ENCODE measurements at regions not wholly inside any gene's neighbourhood (a gene's known extent, or its start where the extent isn't known, plus 50 kb on each side); places are given as distances from the start of the nearest gene placed in this dataset.
A peak's percentile ranks its signal among the peaks of the same experiment; 100 is the strongest.

DNA sequence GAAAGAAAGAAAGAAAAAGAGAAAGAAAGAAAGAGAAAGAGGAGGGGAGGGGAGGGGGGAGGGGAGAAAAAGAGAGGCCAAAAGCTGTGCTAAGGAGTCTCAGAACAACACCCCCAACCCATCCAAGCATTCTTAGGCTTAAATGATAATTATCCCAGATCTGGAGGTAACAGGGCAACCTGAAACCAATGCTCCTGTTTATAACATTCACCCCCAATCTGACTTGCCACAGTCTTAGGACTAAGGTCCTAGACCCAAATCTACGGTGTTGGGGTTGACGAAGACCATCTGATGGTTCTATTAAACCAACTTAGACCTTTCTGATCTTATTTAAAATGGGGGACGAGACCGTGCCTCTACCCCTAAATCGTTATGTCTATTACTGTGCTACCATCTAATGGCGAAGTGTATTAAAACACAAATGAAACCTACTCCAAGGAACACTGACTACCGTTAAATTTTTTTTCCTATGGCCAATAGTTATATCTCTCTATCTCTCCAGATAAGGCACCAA lies 119.3 kb upstream of the CDC42BPA start:
- intact Hi-C loops (cut with DNase I), result loop anchor here in 1 of 2 donors (10.0 kb wide), 1 partner anchor 203 kb away; no protein-coding TSS in a partner anchor
- peak; percentile 84 to 94 (median 89) for ATAC-seq
- no peak for TF ChIP-seq POLR2A (IDR thresholded peaks at IDR 0.05)
- TF ChIP-seq, protein P1, sequence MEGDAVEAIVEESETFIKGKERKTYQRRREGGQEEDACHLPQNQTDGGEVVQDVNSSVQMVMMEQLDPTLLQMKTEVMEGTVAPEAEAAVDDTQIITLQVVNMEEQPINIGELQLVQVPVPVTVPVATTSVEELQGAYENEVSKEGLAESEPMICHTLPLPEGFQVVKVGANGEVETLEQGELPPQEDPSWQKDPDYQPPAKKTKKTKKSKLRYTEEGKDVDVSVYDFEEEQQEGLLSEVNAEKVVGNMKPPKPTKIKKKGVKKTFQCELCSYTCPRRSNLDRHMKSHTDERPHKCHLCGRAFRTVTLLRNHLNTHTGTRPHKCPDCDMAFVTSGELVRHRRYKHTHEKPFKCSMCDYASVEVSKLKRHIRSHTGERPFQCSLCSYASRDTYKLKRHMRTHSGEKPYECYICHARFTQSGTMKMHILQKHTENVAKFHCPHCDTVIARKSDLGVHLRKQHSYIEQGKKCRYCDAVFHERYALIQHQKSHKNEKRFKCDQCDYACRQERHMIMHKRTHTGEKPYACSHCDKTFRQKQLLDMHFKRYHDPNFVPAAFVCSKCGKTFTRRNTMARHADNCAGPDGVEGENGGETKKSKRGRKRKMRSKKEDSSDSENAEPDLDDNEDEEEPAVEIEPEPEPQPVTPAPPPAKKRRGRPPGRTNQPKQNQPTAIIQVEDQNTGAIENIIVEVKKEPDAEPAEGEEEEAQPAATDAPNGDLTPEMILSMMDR (IDR thresholded peaks at IDR 0.05), result peak; percentile 50 to 60 (median 52)

DNA sequence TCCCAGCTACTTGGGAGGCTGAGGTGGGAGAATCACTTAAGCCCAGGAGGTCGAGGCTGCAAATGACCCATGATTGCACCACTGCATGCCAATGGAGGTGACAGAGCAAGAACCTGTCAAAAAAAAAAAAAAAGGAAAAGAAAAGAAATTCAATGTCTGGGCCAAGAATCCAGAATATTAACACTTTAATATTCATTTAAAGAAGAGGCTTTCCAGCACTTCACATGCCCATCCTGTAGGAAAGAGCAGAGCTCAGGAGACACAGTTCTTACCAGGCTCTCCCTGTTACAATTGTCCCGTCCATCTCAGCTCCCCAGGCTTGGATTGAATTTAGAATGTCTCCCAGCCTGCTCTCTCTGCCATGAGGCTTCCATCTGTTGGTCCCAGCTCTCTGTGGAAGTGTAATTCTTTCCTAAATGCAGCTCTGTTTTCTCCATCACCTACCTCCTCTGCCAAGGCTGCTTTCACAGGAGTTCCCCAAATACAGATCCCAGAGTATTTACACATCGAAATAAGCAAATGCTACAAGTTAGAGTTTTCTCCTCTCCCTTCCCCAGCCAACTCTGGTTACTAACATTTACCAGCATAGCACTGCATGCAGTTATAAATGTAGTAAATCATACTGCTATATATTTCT lies 116.6 kb upstream of the CDC42BPA start:
- WGBS (ENCODE audit: insufficient coverage, low coverage, low lambda C conversion rate, missing lambda C conversion rate), result 93% methylated on average over 3 of the region's 3 CpGs
- Histone ChIP-seq H3K4me1 (no peaks in the 10 kb centered on the region), H3K4me3 (no peak overlapping the region), H3K27me3 (no peaks in the 10 kb centered on the region), H3K36me3 (no peaks in the 10 kb centered on the region), H3K27ac (no peak overlapping the region), H3K9me3 (no peaks in the 10 kb centered on the region)
- no peak for DNase-seq
- no peak for ATAC-seq
- intact Hi-C loops (cut with DNase I), result loop anchor here in 1 of 2 donors (10.0 kb wide), 1 partner anchor 200 kb away; no protein-coding TSS in a partner anchor
- no peak for TF ChIP-seq POLR2A (IDR thresholded peaks at IDR 0.05)
- TF ChIP-seq, protein P1 (IDR thresholded peaks at IDR 0.05), result no peak

More for the DNA sequence above, 119.3 kb upstream of the CDC42BPA start:
- WGBS (ENCODE audit: insufficient coverage, low coverage, low lambda C conversion rate, missing lambda C conversion rate), result 0% methylated on average over 7 of the region's 7 CpGs
- Histone ChIP-seq H3K27ac (no peak overlapping the region), H3K9me3 (no peaks in the 10 kb centered on the region), H3K27me3 (no peaks in the 10 kb centered on the region), H3K36me3 (no peaks in the 10 kb centered on the region), H3K4me1 (no peaks in the 10 kb centered on the region), H3K4me3 (peak overlapping the region; percentile 21 to 32 (median 25))
- no peak for DNase-seq

DNA sequence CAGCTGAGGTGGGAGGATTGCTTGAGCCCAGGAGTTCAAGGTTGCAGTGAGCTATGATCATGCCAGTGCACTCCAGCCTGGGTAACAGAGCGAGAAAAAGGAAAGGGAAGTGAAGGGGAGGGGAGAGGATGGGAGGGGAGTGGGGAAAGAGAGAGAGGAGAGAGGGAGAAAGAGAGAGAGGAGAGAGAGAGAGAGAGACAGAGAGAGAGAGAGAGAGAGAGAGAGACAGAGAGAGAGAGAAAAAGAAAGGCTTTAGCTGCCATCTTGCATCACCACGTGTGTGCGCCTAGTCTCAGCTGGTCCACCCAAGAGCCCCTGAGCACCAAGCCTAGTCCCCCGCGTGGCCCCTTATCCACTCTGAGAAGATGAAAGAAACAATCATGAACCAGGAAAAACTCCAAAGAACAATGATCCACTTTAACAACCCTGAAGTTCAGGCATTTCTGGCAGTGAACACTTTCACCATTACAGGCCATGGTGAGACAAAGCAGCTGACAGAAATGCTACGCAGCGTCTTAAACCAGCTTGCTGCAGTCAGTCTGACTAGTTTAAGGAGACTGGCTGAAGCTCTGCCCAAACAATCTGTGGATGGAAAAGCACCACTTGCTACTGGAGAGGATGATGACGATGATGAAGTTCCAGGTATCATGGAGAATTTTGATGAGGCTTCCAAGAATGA lies 115.5 kb upstream of the CDC42BPA start:
- no peak for DNase-seq
- Histone ChIP-seq H3K27ac (no peak overlapping the region), H3K9me3 (no peaks in the 10 kb centered on the region), H3K4me3 (no peak overlapping the region), H3K27me3 (no peaks in the 10 kb centered on the region), H3K4me1 (no peaks in the 10 kb centered on the region), H3K36me3 (no peaks in the 10 kb centered on the region)
- intact Hi-C loops (cut with DNase I), result loop anchor here in 1 of 2 donors (10.0 kb wide), 1 partner anchor 199 kb away; no protein-coding TSS in a partner anchor
- WGBS (ENCODE audit: insufficient coverage, low coverage, low lambda C conversion rate, missing lambda C conversion rate), result 82% methylated on average over 6 of the region's 8 CpGs
- no peak for ATAC-seq
- TF ChIP-seq POLR2A (IDR thresholded peaks at IDR 0.05), result no peak
- TF ChIP-seq, protein P1 (IDR thresholded peaks at IDR 0.05), result no peak

DNA sequence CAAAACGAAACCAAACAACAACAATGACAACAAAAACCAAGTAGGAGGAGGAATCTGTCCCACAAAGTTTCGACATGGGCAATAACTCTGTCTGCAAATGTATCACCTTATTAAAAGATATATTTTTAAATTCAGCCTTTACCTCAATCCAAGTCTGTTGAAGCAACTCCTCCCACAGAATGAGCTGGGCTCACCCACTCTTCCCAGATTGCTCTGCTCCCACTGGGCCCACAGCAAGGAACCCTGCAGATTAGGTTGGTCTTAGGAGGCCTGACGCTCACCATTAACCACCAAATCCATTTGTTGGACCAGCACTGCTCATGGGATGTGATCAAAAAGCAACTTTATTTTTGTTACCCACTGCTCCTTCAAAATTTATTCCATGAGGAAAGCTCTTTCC lies 114.7 kb upstream of the CDC42BPA start:
- H3K9me3 ChIP-seq, result no peaks in the 10 kb centered on the region
- DNase-seq (no peak), ATAC-seq (no peak)
- no peaks in the 10 kb centered on the region for H3K4me1 ChIP-seq
- H3K27me3 ChIP-seq, result no peaks in the 10 kb centered on the region
- intact Hi-C loops (cut with DNase I), result loop anchor here in 1 of 2 donors (10.0 kb wide), 1 partner anchor 198 kb away; no protein-coding TSS in a partner anchor
- no peak overlapping the region for H3K27ac ChIP-seq
- H3K36me3 ChIP-seq, result no peaks in the 10 kb centered on the region
- no peak overlapping the region for H3K4me3 ChIP-seq
- WGBS (ENCODE audit: insufficient coverage, low coverage, low lambda C conversion rate, missing lambda C conversion rate), result 87% methylated on average over 3 of the region's 3 CpGs
- TF ChIP-seq POLR2A (IDR thresholded peaks at IDR 0.05), result no peak
- TF ChIP-seq, protein P1 (IDR thresholded peaks at IDR 0.05), result no peak
